DOHH2 (cell line): ENCODE measurements at regions not wholly inside any gene's neighbourhood (a gene's known extent, or its start where the extent isn't known, plus 50 kb on each side); places are given as distances from the start of the nearest gene placed in this dataset.

Experiments
- CTCF ChIP-seq: fragments of 200-600 bp; sonication (generic); IDR thresholded peaks from one replicate; pipeline ENCODE4 v1.5.1; 2014; ENCODE audit warnings: antibody characterized with exemption, mild to moderate bottlenecking, low read depth, low read length; ENCODE audit not compliant: poor library complexity, severe bottlenecking
- EZH2phosphoT487 ChIP-seq: fragments of 200-600 bp; sonication (generic); IDR thresholded peaks from 2 replicates; pipeline ENCODE4 v1.6.1; 2017; ENCODE audit warnings: borderline replicate concordance, mild to moderate bottlenecking, antibody characterized with exemption, low read length, moderate library complexity, mixed read lengths

GRCh38 chr4:84277923-84278322 lies 221.2 kb downstream of the NKX6-1 start:
- no peak for TF ChIP-seq CTCF
- TF ChIP-seq EZH2phosphoT487: no peak
